ENCODE measurements at regions not wholly inside any gene's neighbourhood (a gene's known extent, or its start where the extent isn't known, plus 50 kb on each side); places are given as distances from the start of the nearest gene placed in this dataset.

DNA sequence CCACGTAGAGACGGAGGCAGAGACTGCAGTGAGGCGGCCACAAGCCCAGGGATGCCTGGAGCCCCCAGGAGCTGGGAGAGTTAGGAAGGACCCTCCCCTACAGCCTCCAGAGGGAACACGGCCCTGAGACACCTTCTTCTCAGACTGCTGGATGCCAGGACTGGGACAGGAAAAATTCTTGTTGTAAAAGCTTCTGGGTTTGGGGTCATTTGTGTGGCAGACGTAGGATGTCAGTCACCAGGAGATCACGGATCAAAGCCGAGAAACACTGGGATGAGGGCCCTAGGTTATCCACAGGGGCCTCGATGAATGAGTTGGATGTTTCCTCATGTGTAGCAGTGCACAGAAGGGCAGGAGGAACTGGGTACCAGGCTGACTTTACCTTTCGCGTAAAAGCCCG lies 163.7 kb downstream of the SHOX start:
- H3K9me3 ChIP-seq: no peaks in the 10 kb centered on the region
- no peak overlapping the region for H3K4me3 ChIP-seq (ENCODE audit: low read depth, low read length)
- TF ChIP-seq CTCF (IDR thresholded peaks at IDR 0.05; ENCODE audit: low read depth, low read length): no peak
- H3K4me1 ChIP-seq: no peaks in the 10 kb centered on the region
- no peak for DNase-seq
- no peaks in the 10 kb centered on the region for H3K27me3 ChIP-seq
- H3K36me3 ChIP-seq: no peaks in the 10 kb centered on the region

DNA sequence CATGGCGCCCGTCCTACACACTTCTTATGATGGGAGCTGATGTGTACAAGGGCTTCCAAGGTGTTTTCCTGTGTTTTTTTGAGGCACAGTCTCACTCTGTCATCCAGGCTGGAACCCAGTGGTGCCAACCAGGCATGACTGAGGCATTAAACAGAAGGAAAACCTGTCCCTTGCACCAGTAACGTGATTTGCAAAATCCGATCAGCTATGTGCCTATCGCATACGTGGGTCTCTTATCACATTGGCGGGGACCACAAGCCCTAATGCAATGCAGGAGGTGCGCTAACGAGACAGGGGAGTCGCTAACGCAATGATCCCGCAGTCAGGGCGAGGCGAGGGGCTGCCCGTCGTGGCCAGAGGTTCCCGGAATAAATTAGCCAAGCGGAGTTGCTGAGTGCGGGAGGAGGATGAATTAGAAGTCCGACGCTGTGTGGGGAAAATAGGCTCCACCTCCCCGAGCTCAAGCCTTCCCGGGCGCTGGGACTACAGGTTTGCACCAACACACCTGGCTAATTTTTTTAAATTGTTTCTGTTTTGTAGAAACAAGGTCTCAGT lies 162.7 kb downstream of the SHOX start:
- no peaks in the 10 kb centered on the region for H3K36me3 ChIP-seq
- no peak for TF ChIP-seq CTCF (IDR thresholded peaks at IDR 0.05; ENCODE audit: low read depth, low read length)
- no peaks in the 10 kb centered on the region for H3K9me3 ChIP-seq
- no peaks in the 10 kb centered on the region for H3K27me3 ChIP-seq
- no peaks in the 10 kb centered on the region for H3K4me1 ChIP-seq
- DNase-seq: no peak
- no peak overlapping the region for H3K4me3 ChIP-seq (ENCODE audit: low read depth, low read length)

DNA sequence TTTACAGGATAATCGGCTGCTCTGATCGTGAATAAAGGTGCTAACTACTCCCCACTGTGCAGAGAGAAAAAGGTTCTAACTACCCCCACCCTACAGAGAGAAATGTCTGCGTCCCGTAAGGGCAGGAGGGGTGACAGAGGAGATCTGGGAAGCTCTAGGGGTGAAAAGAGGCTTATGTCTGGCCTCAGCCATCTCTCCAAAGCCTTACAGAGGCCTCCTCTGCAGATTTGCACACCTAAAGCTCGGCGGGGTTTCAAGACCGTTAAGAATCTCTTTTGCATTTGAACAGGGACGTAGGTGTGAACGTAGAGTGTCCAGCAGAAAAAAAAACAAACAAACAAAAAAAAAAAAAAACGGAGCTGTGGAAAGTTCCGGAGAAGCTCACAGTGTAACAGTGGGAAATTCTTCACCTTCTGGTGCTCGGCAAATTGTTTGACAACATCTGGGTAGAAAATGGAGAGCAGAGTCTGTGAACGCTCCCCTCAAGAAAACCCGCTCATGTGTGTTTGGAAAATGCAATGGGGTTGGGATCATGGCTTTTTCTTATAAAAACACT lies 161.0 kb downstream of the SHOX start:
- Histone ChIP-seq H3K4me1 (no peaks in the 10 kb centered on the region), H3K9me3 (no peaks in the 10 kb centered on the region), H3K36me3 (no peaks in the 10 kb centered on the region), H3K4me3 (ENCODE audit: low read depth, low read length) (no peak overlapping the region), H3K27me3 (no peaks in the 10 kb centered on the region)
- TF ChIP-seq CTCF (IDR thresholded peaks at IDR 0.05; ENCODE audit: low read depth, low read length): no peak
- DNase-seq: no peak

- no peak for TF ChIP-seq CTCF (IDR thresholded peaks at IDR 0.05; ENCODE audit: low read depth, low read length)
- H3K4me3 ChIP-seq (ENCODE audit: low read depth, low read length): no peak overlapping the region
- H3K36me3 ChIP-seq: no peaks in the 10 kb centered on the region
- no peaks in the 10 kb centered on the region for H3K4me1 ChIP-seq
- H3K27me3 ChIP-seq: no peaks in the 10 kb centered on the region
- DNase-seq: no peak
- H3K9me3 ChIP-seq: no peaks in the 10 kb centered on the region
Measured at GRCh38 chrX:790783-791360, 160.3 kb downstream of the SHOX start.

GRCh38 chrX:790041-790506 lies 159.5 kb downstream of the SHOX start:
- DNase-seq: no peak
- Histone ChIP-seq H3K27me3 (no peaks in the 10 kb centered on the region), H3K4me3 (ENCODE audit: low read depth, low read length) (no peak overlapping the region), H3K4me1 (no peaks in the 10 kb centered on the region), H3K36me3 (no peaks in the 10 kb centered on the region), H3K9me3 (no peaks in the 10 kb centered on the region)
- TF ChIP-seq CTCF (IDR thresholded peaks at IDR 0.05; ENCODE audit: low read depth, low read length): no peak

DNA sequence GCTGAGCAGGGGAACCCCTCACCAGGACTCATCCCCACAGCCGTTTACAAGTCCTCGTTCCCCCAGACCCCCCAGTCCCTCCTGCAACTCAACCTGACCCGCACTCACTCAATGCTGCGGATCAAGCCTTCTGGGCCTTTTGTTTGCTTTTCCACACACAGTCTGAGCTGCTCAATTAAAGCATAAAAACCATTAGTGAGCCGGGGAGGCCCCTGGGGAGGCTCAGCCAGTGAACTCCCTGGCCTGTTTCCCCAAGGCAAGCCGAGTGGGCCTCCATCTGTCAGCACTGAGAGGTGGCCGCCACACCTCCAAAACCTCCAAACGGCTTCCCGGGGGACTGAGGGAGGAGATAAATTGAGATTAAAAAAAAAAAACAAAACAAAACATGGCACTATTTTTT lies 158.5 kb downstream of the SHOX start:
- no peak overlapping the region for H3K4me3 ChIP-seq (ENCODE audit: low read depth, low read length)
- no peak for DNase-seq
- no peaks in the 10 kb centered on the region for H3K36me3 ChIP-seq
- no peaks in the 10 kb centered on the region for H3K9me3 ChIP-seq
- no peaks in the 10 kb centered on the region for H3K4me1 ChIP-seq
- no peaks in the 10 kb centered on the region for H3K27me3 ChIP-seq
- TF ChIP-seq CTCF (IDR thresholded peaks at IDR 0.05; ENCODE audit: low read depth, low read length): no peak

Data from BE2C (cell line).